HCT116 (cell line): ENCODE measurements at regions not wholly inside any gene's neighbourhood (a gene's known extent, or its start where the extent isn't known, plus 50 kb on each side); places are given as distances from the start of the nearest gene placed in this dataset.

Source experiments
- CEBPB ChIP-seq: IDR thresholded peaks from 2 replicates; pipeline ENCODE4 v1.6.1; 2012; ENCODE audit warnings: low read depth
- POLR2AphosphoS5 ChIP-seq: IDR thresholded peaks from 2 replicates; pipeline ENCODE4 v1.6.1; 2011; ENCODE audit warnings: mild to moderate bottlenecking, low read depth, low read length, moderate library complexity
- REST ChIP-seq: IDR thresholded peaks from 2 replicates; pipeline ENCODE4 v1.6.1; 2012; ENCODE audit warnings: low read depth
- YY1 ChIP-seq: IDR thresholded peaks from 2 replicates; pipeline ENCODE4 v1.6.1; 2011; ENCODE audit warnings: low read length, low read depth, moderate library complexity, mild to moderate bottlenecking; ENCODE audit not compliant: insufficient replicate concordance; ENCODE audit errors: extremely low read depth
- TF ChIP-seq, protein P1 (sequence below), 3 experiments: fragments of 200-600 bp in 1 of 3; sonication (generic) in 1 of 3; IDR thresholded peaks in 2 of 3; conservative IDR thresholded peaks in 1 of 3; 2 replicates each; pipeline ENCODE4 v1.5.1; 2012 to 2017; ENCODE audit warnings: low read depth in 2 of 3, low read length in 2 of 3, antibody characterized with exemption in 1 of 3, borderline replicate concordance in 1 of 3, control low read depth in 1 of 3, mild to moderate bottlenecking in 1 of 3, mixed read lengths in 1 of 3, mixed run types in 1 of 3, moderate library complexity in 1 of 3; ENCODE audit not compliant: insufficient read depth in 1 of 3

- TF ChIP-seq, protein P1, sequence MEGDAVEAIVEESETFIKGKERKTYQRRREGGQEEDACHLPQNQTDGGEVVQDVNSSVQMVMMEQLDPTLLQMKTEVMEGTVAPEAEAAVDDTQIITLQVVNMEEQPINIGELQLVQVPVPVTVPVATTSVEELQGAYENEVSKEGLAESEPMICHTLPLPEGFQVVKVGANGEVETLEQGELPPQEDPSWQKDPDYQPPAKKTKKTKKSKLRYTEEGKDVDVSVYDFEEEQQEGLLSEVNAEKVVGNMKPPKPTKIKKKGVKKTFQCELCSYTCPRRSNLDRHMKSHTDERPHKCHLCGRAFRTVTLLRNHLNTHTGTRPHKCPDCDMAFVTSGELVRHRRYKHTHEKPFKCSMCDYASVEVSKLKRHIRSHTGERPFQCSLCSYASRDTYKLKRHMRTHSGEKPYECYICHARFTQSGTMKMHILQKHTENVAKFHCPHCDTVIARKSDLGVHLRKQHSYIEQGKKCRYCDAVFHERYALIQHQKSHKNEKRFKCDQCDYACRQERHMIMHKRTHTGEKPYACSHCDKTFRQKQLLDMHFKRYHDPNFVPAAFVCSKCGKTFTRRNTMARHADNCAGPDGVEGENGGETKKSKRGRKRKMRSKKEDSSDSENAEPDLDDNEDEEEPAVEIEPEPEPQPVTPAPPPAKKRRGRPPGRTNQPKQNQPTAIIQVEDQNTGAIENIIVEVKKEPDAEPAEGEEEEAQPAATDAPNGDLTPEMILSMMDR (IDR thresholded peaks at IDR 0.05 in 2 of 3, conservative IDR thresholded peaks at IDR 0.05 in 1 of 3; ENCODE audit: borderline replicate concordance in 1 of 3, insufficient read depth in 1 of 3, low read depth in 2 of 3, low read length in 2 of 3): no peak
- TF ChIP-seq POLR2AphosphoS5 (no peak), CEBPB (no peak), YY1 (no peak), REST (no peak)
Observed at GRCh38 chr1:73500154-73500553, 697.8 kb downstream of the LRRIQ3 start.
